ENCODE measurements at regions not wholly inside any gene's neighbourhood (a gene's known extent, or its start where the extent isn't known, plus 50 kb on each side); places are given as distances from the start of the nearest gene placed in this dataset.
A peak's percentile ranks its signal among the peaks of the same experiment; 100 is the strongest.
"Not testable (repeated sequence)": the region's sequence is repeated elsewhere in the genome, so short reads cannot be mapped to it uniquely, and the experiment has no call there.

GRCh38 chr2:143937723-143938350 is 582.1 kb downstream of the ZEB2 start:
- peak; percentile 44 to 53 for DNase-seq
- no peak for TF ChIP-seq POLR2A (IDR thresholded peaks at IDR 0.05; ENCODE audit: low read length)
- TF ChIP-seq GATA1 (IDR thresholded peaks at IDR 0.05; ENCODE audit: low read depth, low read length): no peak

- DNase-seq: peak; percentile 61 to 64
- TF ChIP-seq POLR2A (IDR thresholded peaks at IDR 0.05; ENCODE audit: low read length) (no peak), GATA1 (IDR thresholded peaks at IDR 0.05; ENCODE audit: low read depth, low read length) (no peak)
Measured at GRCh38 chr2:143936848-143937722, 582.8 kb downstream of the ZEB2 start.

GRCh38 chr2:143936538-143936847 is 583.4 kb downstream of the ZEB2 start:
- no peak for DNase-seq

GRCh38 chr2:143935482-143935752 is 584.5 kb downstream of the ZEB2 start:
- TF ChIP-seq GATA1 (IDR thresholded peaks at IDR 0.05; ENCODE audit: low read depth, low read length): no peak
- TF ChIP-seq POLR2A (IDR thresholded peaks at IDR 0.05; ENCODE audit: low read length): no peak
- no peak for DNase-seq

More at GRCh38 chr2:143936538-143936847, 583.4 kb downstream of the ZEB2 start:
- no peak for TF ChIP-seq GATA1 (IDR thresholded peaks at IDR 0.05; ENCODE audit: low read depth, low read length)
- TF ChIP-seq POLR2A (IDR thresholded peaks at IDR 0.05; ENCODE audit: low read length): no peak

- TF ChIP-seq POLR2A (IDR thresholded peaks at IDR 0.05; ENCODE audit: low read length) (no peak), GATA1 (IDR thresholded peaks at IDR 0.05; ENCODE audit: low read depth, low read length) (no peak)
- DNase-seq: no peak
Measured at GRCh38 chr2:143934626-143935481, 585.1 kb downstream of the ZEB2 start.

- TF ChIP-seq POLR2A (IDR thresholded peaks at IDR 0.05; ENCODE audit: low read length) (no peak), GATA1 (IDR thresholded peaks at IDR 0.05; ENCODE audit: low read depth, low read length) (no peak)
- no peak for DNase-seq
Measured at GRCh38 chr2:143933946-143934569, 585.9 kb downstream of the ZEB2 start.

GRCh38 chr2:143930891-143931290 is 589.0 kb downstream of the ZEB2 start:
- TF ChIP-seq GATA1 (IDR thresholded peaks at IDR 0.05; ENCODE audit: low read depth, low read length): no peak
- no peak for TF ChIP-seq POLR2A (IDR thresholded peaks at IDR 0.05; ENCODE audit: low read length)
- no peak for DNase-seq

GRCh38 chr2:143928613-143929012 is 591.3 kb downstream of the ZEB2 start:
- no peak for TF ChIP-seq GATA1 (IDR thresholded peaks at IDR 0.05; ENCODE audit: low read depth, low read length)
- no peak for DNase-seq

GRCh38 chr2:143928184-143928583 is 591.7 kb downstream of the ZEB2 start:
- TF ChIP-seq GATA1 (IDR thresholded peaks at IDR 0.05; ENCODE audit: low read depth, low read length): no peak
- no peak for TF ChIP-seq POLR2A (IDR thresholded peaks at IDR 0.05; ENCODE audit: low read length)
- no peak for DNase-seq

- DNase-seq: no peak
- no peak for TF ChIP-seq POLR2A (IDR thresholded peaks at IDR 0.05; ENCODE audit: low read length)
- no peak for TF ChIP-seq GATA1 (IDR thresholded peaks at IDR 0.05; ENCODE audit: low read depth, low read length)
Measured at GRCh38 chr2:143926736-143927135, 593.2 kb downstream of the ZEB2 start.

GRCh38 chr2:143922261-143922830 is 597.6 kb downstream of the ZEB2 start:
- not testable (repeated sequence) for DNase-seq

- DNase-seq: no peak
- no peak for TF ChIP-seq POLR2A (IDR thresholded peaks at IDR 0.05; ENCODE audit: low read length)
- no peak for TF ChIP-seq GATA1 (IDR thresholded peaks at IDR 0.05; ENCODE audit: low read depth, low read length)
Measured at GRCh38 chr2:143918465-143918989, 601.4 kb downstream of the ZEB2 start.

- no peak for DNase-seq
- TF ChIP-seq GATA1 (IDR thresholded peaks at IDR 0.05; ENCODE audit: low read depth, low read length) (no peak), POLR2A (IDR thresholded peaks at IDR 0.05; ENCODE audit: low read length) (no peak)
Measured at GRCh38 chr2:143916781-143917180, 603.1 kb downstream of the ZEB2 start.

Data from erythroblast (primary cell).